Right lobe of liver (tissue), 4 donors: ENCODE measurements at regions not wholly inside any gene's neighbourhood (a gene's known extent, or its start where the extent isn't known, plus 50 kb on each side); places are given as distances from the start of the nearest gene placed in this dataset.

Experiments
- CTCF ChIP-seq, 4 donors: fragments of 200-600 bp in 3 of 4; fragments of 450-650 bp in 1 of 4; IDR thresholded peaks; one replicate each; pipeline versions ENCODE4 v1.5.1 to v1.8.0; 2016 to 2022; ENCODE audit warnings: antibody characterized with exemption in 4 of 4, mild to moderate bottlenecking in 2 of 4
- POLR2A ChIP-seq: fragments of 450-650 bp; IDR thresholded peaks from one replicate; pipeline ENCODE4 v1.6.1; 2017; ENCODE audit warnings: antibody characterized with exemption, mild to moderate bottlenecking
- donor health status: DM: no; HTN: no; CAD: no.
- donor health status: DM: no; HTN: no; CAD: no.
- donor health status: DM: no; HTN: yes; CAD: no.

- no peak for TF ChIP-seq POLR2A
- no peak for TF ChIP-seq CTCF (IDR thresholded peaks at IDR 0.05)
Measured at GRCh38 chr6:139538366-139538765, 163.9 kb upstream of the CITED2 start.
